ENCODE measurements at regions not wholly inside any gene's neighbourhood (a gene's known extent, or its start where the extent isn't known, plus 50 kb on each side); places are given as distances from the start of the nearest gene placed in this dataset.

DNA sequence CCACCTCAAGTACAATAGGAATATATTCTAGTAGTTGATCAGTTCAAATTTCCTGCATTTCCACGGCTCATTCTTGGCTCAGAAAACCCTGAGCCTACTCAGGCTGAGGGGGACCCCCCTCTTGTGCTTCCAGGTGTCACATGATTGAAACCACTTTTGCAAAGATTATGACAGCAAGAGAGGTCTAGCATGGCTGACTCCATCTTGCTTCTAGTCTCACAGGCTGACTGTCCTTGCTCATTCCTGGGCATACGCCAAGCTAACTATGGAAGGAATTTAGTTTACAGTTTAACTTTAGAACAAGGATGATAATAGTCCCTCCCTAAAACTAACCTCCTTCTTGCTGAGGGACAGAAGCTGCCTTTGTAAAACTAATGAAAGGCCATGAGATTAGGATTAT is 154.1 kb downstream of the SNX18 start:
- H3K36me3 ChIP-seq (ENCODE audit: insufficient read depth) = peaks cover 9% of the 10 kb centered on the region; the same call in 1 of the 2 replicates
- ATAC-seq = no peak
- Mint-ChIP-seq H3K36me3 (ENCODE audit: low read depth) (peaks cover 14% of the 10 kb centered on the region; the same call in 2 of the 3 replicates), H3K4me3 (no peak overlapping the region), H3K27me3 (ENCODE audit: insufficient read depth, low read depth, poor library complexity) (no peaks in the 10 kb centered on the region), H3K27ac (no peak overlapping the region), H3K9me3 (peaks cover 33% of the 10 kb centered on the region), H3K4me1 (no peaks in the 10 kb centered on the region)
- no peak overlapping the region for H3K4me2 ChIP-seq
- no peaks in the 10 kb centered on the region for H3K4me1 ChIP-seq (ENCODE audit: insufficient read depth)
- no peak overlapping the region for H2AFZ ChIP-seq
- no peaks in the 10 kb centered on the region for H3K27me3 ChIP-seq (ENCODE audit: insufficient read depth)
- H3K79me2 ChIP-seq (replicated peaks; ENCODE audit: insufficient read depth) = no peaks in the 10 kb centered on the region
- H3K27ac ChIP-seq (ENCODE audit: low read depth) = no peak overlapping the region
- DNase-seq (ENCODE audit: low spot score) = no peak
- H3K4me3 ChIP-seq = no peak overlapping the region
- no peaks in the 10 kb centered on the region for H3K9me2 ChIP-seq (ENCODE audit: insufficient read depth)
- TF ChIP-seq, protein P1, sequence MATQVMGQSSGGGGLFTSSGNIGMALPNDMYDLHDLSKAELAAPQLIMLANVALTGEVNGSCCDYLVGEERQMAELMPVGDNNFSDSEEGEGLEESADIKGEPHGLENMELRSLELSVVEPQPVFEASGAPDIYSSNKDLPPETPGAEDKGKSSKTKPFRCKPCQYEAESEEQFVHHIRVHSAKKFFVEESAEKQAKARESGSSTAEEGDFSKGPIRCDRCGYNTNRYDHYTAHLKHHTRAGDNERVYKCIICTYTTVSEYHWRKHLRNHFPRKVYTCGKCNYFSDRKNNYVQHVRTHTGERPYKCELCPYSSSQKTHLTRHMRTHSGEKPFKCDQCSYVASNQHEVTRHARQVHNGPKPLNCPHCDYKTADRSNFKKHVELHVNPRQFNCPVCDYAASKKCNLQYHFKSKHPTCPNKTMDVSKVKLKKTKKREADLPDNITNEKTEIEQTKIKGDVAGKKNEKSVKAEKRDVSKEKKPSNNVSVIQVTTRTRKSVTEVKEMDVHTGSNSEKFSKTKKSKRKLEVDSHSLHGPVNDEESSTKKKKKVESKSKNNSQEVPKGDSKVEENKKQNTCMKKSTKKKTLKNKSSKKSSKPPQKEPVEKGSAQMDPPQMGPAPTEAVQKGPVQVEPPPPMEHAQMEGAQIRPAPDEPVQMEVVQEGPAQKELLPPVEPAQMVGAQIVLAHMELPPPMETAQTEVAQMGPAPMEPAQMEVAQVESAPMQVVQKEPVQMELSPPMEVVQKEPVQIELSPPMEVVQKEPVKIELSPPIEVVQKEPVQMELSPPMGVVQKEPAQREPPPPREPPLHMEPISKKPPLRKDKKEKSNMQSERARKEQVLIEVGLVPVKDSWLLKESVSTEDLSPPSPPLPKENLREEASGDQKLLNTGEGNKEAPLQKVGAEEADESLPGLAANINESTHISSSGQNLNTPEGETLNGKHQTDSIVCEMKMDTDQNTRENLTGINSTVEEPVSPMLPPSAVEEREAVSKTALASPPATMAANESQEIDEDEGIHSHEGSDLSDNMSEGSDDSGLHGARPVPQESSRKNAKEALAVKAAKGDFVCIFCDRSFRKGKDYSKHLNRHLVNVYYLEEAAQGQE (IDR thresholded peaks at IDR 0.05; ENCODE audit: unreplicated experiment) = no peak
- TF ChIP-seq CREB1 (CRISPR knock-in tag; IDR thresholded peaks at IDR 0.05; ENCODE audit: low read depth) (no peak), JUNB (IDR thresholded peaks at IDR 0.05; ENCODE audit: unreplicated experiment) (no peak)
- TF ChIP-seq, protein P2, sequence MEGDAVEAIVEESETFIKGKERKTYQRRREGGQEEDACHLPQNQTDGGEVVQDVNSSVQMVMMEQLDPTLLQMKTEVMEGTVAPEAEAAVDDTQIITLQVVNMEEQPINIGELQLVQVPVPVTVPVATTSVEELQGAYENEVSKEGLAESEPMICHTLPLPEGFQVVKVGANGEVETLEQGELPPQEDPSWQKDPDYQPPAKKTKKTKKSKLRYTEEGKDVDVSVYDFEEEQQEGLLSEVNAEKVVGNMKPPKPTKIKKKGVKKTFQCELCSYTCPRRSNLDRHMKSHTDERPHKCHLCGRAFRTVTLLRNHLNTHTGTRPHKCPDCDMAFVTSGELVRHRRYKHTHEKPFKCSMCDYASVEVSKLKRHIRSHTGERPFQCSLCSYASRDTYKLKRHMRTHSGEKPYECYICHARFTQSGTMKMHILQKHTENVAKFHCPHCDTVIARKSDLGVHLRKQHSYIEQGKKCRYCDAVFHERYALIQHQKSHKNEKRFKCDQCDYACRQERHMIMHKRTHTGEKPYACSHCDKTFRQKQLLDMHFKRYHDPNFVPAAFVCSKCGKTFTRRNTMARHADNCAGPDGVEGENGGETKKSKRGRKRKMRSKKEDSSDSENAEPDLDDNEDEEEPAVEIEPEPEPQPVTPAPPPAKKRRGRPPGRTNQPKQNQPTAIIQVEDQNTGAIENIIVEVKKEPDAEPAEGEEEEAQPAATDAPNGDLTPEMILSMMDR (conservative IDR thresholded peaks at IDR 0.05; ENCODE audit: low read depth in 2 of 2) = no peak
- no peaks in the 10 kb centered on the region for H3F3A ChIP-seq (replicated peaks; ENCODE audit: low read depth)
- no peaks in the 10 kb centered on the region for H4K20me1 ChIP-seq (replicated peaks; ENCODE audit: insufficient read depth)

DNA sequence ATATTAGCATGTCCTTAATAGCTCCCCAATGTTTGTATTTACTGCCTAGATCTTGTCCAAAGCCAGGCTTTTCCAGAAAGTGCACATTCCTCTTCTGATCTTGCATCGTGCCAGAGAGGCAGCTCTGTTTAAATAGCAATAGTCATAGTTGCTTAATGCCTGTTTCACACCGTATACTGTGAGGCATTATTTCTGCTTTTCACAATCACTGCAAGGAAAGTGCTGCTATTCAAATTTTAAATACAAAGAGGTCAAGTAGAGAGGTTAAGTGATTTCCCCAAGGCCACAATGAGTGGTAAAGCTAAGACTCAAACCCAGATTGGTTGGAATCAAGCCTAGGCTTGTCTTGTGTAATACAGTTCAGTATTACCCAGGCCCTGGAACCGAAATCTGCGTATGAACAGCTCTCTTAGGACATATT is 153.6 kb downstream of the SNX18 start:
- H3K9me2 ChIP-seq (ENCODE audit: insufficient read depth) = no peaks in the 10 kb centered on the region
- no peaks in the 10 kb centered on the region for H4K20me1 ChIP-seq (replicated peaks; ENCODE audit: insufficient read depth)
- no peak for ATAC-seq
- H3K4me3 Mint-ChIP-seq = no peak overlapping the region
- H3F3A ChIP-seq (replicated peaks; ENCODE audit: low read depth) = no peaks in the 10 kb centered on the region
- H3K36me3 Mint-ChIP-seq (ENCODE audit: low read depth) = peaks cover 14% of the 10 kb centered on the region; the same call in 2 of the 3 replicates
- peaks cover 33% of the 10 kb centered on the region for H3K9me3 Mint-ChIP-seq
- no peaks in the 10 kb centered on the region for H3K4me1 Mint-ChIP-seq
- no peak overlapping the region for H3K4me2 ChIP-seq
- H3K4me1 ChIP-seq (ENCODE audit: insufficient read depth) = no peaks in the 10 kb centered on the region
- H3K36me3 ChIP-seq (ENCODE audit: insufficient read depth) = peaks cover 9% of the 10 kb centered on the region; the same call in 1 of the 2 replicates
- no peaks in the 10 kb centered on the region for H3K27me3 ChIP-seq (ENCODE audit: insufficient read depth)
- no peak overlapping the region for H2AFZ ChIP-seq
- H3K27ac Mint-ChIP-seq = no peak overlapping the region
- no peak overlapping the region for H3K27ac ChIP-seq (ENCODE audit: low read depth)
- H3K27me3 Mint-ChIP-seq (ENCODE audit: insufficient read depth, low read depth, poor library complexity) = no peaks in the 10 kb centered on the region
- no peak for TF ChIP-seq NANOG (IDR thresholded peaks at IDR 0.05; ENCODE audit: borderline replicate concordance)
- TF ChIP-seq POLR2AphosphoS5 (IDR thresholded peaks at IDR 0.05; ENCODE audit: low read depth) = no peak
- TF ChIP-seq, protein P3, sequence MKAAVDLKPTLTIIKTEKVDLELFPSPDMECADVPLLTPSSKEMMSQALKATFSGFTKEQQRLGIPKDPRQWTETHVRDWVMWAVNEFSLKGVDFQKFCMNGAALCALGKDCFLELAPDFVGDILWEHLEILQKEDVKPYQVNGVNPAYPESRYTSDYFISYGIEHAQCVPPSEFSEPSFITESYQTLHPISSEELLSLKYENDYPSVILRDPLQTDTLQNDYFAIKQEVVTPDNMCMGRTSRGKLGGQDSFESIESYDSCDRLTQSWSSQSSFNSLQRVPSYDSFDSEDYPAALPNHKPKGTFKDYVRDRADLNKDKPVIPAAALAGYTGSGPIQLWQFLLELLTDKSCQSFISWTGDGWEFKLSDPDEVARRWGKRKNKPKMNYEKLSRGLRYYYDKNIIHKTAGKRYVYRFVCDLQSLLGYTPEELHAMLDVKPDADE (IDR thresholded peaks at IDR 0.05) = no peak
- no peak for TF ChIP-seq JUNB (IDR thresholded peaks at IDR 0.05; ENCODE audit: unreplicated experiment)
- TF ChIP-seq EZH2 (IDR thresholded peaks at IDR 0.05; ENCODE audit: low read depth, unreplicated experiment) = no peak
- no peak for TF ChIP-seq CREB1 (CRISPR knock-in tag; IDR thresholded peaks at IDR 0.05; ENCODE audit: low read depth)
- no peak for DNase-seq (ENCODE audit: low spot score)
- no peaks in the 10 kb centered on the region for H3K79me2 ChIP-seq (replicated peaks; ENCODE audit: insufficient read depth)
- H3K4me3 ChIP-seq = no peak overlapping the region

Data from GM23338 (cell line).